ENCODE measurements at regions not wholly inside any gene's neighbourhood (a gene's known extent, or its start where the extent isn't known, plus 50 kb on each side); places are given as distances from the start of the nearest gene placed in this dataset.
"Not testable (repeated sequence)": the region's sequence is repeated elsewhere in the genome, so short reads cannot be mapped to it uniquely, and the experiment has no call there.

DNA sequence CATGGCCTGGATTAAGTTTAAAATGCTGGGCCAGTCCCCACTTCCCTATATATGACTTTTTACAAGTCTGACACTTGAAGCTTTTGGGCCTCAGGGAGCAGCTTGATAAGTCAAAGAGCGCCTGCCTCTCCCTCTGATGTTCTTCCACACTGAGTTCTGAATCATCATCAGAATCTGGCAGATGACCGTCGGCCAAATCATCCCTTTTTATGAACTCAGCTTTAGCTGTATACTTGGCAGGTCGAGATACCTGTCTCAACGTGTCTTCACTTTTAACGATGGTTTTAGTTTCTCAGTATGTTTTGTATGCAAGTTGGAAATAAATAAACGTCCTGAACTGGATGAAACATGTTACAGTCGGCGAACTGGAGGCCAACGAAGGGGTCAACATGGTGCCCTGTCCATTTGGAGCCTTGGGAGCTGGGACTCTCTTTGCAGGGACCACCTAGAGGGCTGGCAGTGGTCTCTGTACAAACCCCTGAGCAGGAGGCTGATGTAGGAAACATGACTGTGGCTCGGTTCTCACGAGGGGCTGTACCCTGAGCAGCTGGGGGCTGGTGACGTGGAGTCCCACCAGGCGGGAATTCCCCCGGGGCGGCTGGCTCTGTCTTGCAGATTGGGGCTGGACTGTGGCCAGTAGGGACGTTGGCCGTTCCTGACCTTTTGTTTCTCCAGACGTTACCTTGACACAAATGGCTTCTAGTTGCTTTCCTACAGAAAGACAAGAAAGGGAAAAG is 192.2 kb upstream of the PRKX start:
- H3K4me3 ChIP-seq; H3K36me3 ChIP-seq; H3K27ac ChIP-seq; H3K27me3 ChIP-seq; DNase-seq; H3K4me1 ChIP-seq; H3K9me3 ChIP-seq; intact Hi-C loops (cut with DNase I; ENCODE audit: low total_unique reads): not testable (repeated sequence)

GRCh38 chrX:3902222-3902621 is 188.8 kb upstream of the PRKX start:
- H3K4me3 ChIP-seq; H3K27ac ChIP-seq; H3K36me3 ChIP-seq; H3K4me1 ChIP-seq; DNase-seq; H3K9me3 ChIP-seq; H3K27me3 ChIP-seq; intact Hi-C loops (cut with DNase I; ENCODE audit: low total_unique reads): not testable (repeated sequence)

DNA sequence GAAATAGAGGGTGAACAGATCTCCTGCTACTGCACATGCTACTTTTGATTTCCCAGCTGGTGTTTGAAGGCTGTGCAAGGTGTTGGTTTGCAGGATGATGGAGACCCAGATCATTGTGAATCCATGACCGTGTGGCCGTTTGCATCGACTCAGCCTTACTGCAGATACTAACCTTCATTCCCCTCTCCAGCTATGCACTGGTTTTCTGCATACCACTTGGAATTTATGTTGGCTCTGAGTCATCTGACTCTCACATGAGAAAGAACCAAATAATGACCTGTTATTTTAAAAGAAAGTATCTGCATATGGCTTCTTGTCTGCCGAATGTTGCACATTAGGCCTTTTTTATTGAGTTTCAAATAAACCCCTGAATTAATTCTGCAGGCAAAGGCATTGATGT is 183.3 kb upstream of the PRKX start:
- DNase-seq; H3K9me3 ChIP-seq; H3K36me3 ChIP-seq; H3K27me3 ChIP-seq; intact Hi-C loops (cut with DNase I; ENCODE audit: low total_unique reads); H3K27ac ChIP-seq; H3K4me1 ChIP-seq; H3K4me3 ChIP-seq: not testable (repeated sequence)

DNA sequence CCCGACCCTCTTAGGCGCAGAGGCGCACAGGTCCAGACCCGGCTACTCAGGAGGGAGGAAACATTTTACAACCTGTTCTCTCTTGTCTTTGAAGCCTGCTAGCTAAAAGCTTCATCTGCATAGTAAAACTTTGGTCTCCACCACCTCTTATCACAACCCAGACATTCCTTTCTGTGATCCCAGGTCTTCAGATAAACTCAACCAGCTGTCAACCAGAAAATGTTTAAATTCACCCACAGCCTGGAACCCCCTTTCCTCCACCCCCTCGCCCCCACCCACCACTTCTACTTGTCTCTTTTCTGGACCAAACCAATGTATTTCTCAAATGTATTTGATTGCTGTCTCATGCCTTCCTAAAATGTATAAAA is 169.1 kb upstream of the PRKX start:
- H3K36me3 ChIP-seq; H3K9me3 ChIP-seq; H3K4me1 ChIP-seq; H3K27ac ChIP-seq; DNase-seq; intact Hi-C loops (cut with DNase I; ENCODE audit: low total_unique reads); H3K27me3 ChIP-seq; H3K4me3 ChIP-seq: not testable (repeated sequence)

- intact Hi-C loops (cut with DNase I; ENCODE audit: low total_unique reads); H3K4me1 ChIP-seq: not testable (repeated sequence)
Observed at GRCh38 chrX:3881898-3882552, 168.6 kb upstream of the PRKX start.

GRCh38 chrX:3881255-3881895 is 167.9 kb upstream of the PRKX start:
- H3K36me3 ChIP-seq; H3K27me3 ChIP-seq; intact Hi-C loops (cut with DNase I; ENCODE audit: low total_unique reads); H3K4me3 ChIP-seq; DNase-seq; H3K9me3 ChIP-seq; H3K4me1 ChIP-seq; H3K27ac ChIP-seq: not testable (repeated sequence)

More at GRCh38 chrX:3881898-3882552, 168.6 kb upstream of the PRKX start:
- not testable (repeated sequence) for H3K27me3 ChIP-seq, H3K36me3 ChIP-seq, DNase-seq, H3K4me3 ChIP-seq, H3K9me3 ChIP-seq, H3K27ac ChIP-seq

- DNase-seq; H3K36me3 ChIP-seq; H3K9me3 ChIP-seq; H3K27ac ChIP-seq; H3K27me3 ChIP-seq; H3K4me1 ChIP-seq; H3K4me3 ChIP-seq; intact Hi-C loops (cut with DNase I; ENCODE audit: low total_unique reads): not testable (repeated sequence)
Observed at GRCh38 chrX:3876393-3876792, 162.9 kb upstream of the PRKX start.

- H3K9me3 ChIP-seq; intact Hi-C loops (cut with DNase I; ENCODE audit: low total_unique reads); H3K4me3 ChIP-seq; H3K27ac ChIP-seq; H3K27me3 ChIP-seq; DNase-seq; H3K36me3 ChIP-seq; H3K4me1 ChIP-seq: not testable (repeated sequence)
Observed at GRCh38 chrX:3875638-3876037, 162.2 kb upstream of the PRKX start.

DNA sequence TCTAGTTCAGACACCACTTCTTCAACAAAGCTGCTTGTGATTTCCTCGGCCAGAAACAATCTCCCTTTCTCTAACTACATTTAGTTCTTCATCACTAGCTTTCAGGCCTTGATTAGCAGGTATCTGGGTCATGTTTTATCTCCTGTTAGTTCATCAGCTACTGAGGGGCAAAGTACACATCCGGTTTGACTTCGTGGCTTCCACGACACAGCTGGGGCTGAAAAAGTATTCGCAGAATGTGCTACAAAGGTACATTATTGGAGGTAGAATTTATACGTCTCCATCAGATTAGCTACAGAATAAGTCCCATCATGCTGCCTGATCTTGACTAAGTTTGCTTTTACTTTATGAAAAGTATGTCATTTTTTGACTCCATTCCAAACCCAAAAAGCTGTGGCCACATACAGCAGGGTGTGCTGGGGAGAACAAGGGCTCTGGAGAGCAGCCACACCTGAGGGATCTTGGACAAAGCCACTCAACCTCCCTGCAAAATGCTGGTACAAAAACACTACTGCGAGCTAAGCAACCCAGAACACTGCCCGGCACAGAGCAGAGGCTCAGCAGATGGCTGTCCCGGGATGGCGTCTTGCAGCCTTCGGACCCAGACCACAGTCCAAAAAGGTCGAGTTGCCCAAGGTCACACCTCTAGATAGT is 158.9 kb upstream of the PRKX start:
- H3K27ac ChIP-seq; H3K9me3 ChIP-seq; H3K4me3 ChIP-seq; H3K4me1 ChIP-seq; intact Hi-C loops (cut with DNase I; ENCODE audit: low total_unique reads); H3K36me3 ChIP-seq; DNase-seq; H3K27me3 ChIP-seq: not testable (repeated sequence)

- intact Hi-C loops (cut with DNase I; ENCODE audit: low total_unique reads); H3K9me3 ChIP-seq; H3K4me3 ChIP-seq; H3K27ac ChIP-seq; H3K4me1 ChIP-seq; DNase-seq; H3K27me3 ChIP-seq; H3K36me3 ChIP-seq: not testable (repeated sequence)
Observed at GRCh38 chrX:3867067-3867831, 153.8 kb upstream of the PRKX start.

- H3K27me3 ChIP-seq; intact Hi-C loops (cut with DNase I; ENCODE audit: low total_unique reads); DNase-seq; H3K27ac ChIP-seq; H3K4me1 ChIP-seq; H3K9me3 ChIP-seq; H3K36me3 ChIP-seq; H3K4me3 ChIP-seq: not testable (repeated sequence)
Observed at GRCh38 chrX:3858332-3858731, 144.9 kb upstream of the PRKX start.

DNA sequence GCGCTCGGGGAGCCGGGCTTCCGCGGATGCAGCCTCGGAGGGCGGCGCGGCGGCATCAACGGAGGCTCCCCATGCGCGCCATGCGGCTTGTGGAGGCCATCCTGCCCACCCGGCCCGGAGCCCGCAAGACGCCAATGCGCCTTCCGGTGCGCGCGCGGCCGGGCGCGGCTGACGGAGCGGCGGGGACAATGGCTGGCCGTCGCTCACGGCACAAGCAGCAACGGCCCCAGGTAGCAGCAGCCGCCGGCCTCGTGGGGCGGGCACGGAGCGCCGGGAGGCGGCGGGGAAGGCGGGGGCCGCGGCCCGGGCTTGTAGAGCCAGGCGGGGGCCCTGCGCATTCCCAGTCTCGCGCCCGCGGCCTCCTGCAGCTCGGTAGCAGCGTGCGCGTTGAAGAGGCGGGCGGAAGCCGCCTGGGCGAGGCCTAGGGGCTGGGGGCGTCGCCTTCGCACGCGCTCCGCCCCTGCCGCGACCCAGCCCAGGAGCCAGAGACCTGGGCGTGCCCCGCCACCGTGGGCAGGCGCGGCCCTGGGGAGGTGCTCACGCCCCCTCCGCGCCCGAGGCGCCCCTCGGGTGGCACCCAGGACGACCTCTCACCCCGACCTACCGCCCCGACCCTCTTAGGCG is 130.2 kb upstream of the PRKX start:
- H3K4me3 ChIP-seq, result peak overlapping the region in 1 of 2 donors; percentile 33
- H3K27ac ChIP-seq; intact Hi-C loops (cut with DNase I; ENCODE audit: low total_unique reads): not testable (repeated sequence)

More for the DNA sequence above, 130.2 kb upstream of the PRKX start:
- not testable (repeated sequence) for H3K4me1 ChIP-seq, H3K9me3 ChIP-seq, H3K27me3 ChIP-seq, H3K36me3 ChIP-seq, DNase-seq

Data from uterus (tissue), 3 donors.